ENCODE measurements at regions not wholly inside any gene's neighbourhood (a gene's known extent, or its start where the extent isn't known, plus 50 kb on each side); places are given as distances from the start of the nearest gene placed in this dataset.

Small RNA genes lying in the stretch of these regions (small RNA-seq; reads per million reads assigned to genes)
- 0 to 0.43 (median 0) reads per million in 6 experiments for gene AP003730.1
- 0 reads per million in 6 experiments for gene RNA5SP346
- gene RNA5SP347, result 0 reads per million in 6 experiments

Measured in A549 (cell line).